WI38 (cell line): ENCODE measurements at regions not wholly inside any gene's neighbourhood (a gene's known extent, or its start where the extent isn't known, plus 50 kb on each side); places are given as distances from the start of the nearest gene placed in this dataset.

Experiments used
- H3K4me3 ChIP-seq: 2 replicates; pipeline ENCODE4 v1.5.1; 2011; ENCODE audit warnings: low read depth, mild to moderate bottlenecking, control low read depth, low read length
- TF ChIP-seq, protein P1 (sequence below): IDR thresholded peaks from 2 replicates; pipeline ENCODE4 v1.5.1; 2012; ENCODE audit warnings: low read depth, mild to moderate bottlenecking, control low read depth, low read length

DNA sequence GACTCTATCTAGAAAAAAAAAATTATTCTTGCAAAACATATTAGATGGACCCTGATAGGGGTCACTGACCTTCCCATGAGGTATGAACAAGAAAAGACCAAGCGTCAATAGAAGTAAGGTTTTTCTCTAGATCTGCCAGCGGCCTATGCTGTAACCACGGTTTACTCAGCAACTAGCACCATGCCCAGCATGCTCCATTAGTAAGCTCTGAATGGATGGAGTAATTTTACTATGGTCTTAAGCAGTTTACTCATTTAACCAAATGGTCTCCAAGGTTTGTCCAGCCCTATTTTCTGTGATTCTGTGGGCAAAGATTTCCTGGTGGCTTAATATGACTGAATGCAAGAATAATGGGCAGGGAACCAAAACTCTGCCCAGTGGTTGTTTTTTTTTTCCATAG is 113.9 kb downstream of the ADSS2 start:
- TF ChIP-seq, protein P1, sequence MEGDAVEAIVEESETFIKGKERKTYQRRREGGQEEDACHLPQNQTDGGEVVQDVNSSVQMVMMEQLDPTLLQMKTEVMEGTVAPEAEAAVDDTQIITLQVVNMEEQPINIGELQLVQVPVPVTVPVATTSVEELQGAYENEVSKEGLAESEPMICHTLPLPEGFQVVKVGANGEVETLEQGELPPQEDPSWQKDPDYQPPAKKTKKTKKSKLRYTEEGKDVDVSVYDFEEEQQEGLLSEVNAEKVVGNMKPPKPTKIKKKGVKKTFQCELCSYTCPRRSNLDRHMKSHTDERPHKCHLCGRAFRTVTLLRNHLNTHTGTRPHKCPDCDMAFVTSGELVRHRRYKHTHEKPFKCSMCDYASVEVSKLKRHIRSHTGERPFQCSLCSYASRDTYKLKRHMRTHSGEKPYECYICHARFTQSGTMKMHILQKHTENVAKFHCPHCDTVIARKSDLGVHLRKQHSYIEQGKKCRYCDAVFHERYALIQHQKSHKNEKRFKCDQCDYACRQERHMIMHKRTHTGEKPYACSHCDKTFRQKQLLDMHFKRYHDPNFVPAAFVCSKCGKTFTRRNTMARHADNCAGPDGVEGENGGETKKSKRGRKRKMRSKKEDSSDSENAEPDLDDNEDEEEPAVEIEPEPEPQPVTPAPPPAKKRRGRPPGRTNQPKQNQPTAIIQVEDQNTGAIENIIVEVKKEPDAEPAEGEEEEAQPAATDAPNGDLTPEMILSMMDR: no peak
- H3K4me3 ChIP-seq: no peak overlapping the region

DNA sequence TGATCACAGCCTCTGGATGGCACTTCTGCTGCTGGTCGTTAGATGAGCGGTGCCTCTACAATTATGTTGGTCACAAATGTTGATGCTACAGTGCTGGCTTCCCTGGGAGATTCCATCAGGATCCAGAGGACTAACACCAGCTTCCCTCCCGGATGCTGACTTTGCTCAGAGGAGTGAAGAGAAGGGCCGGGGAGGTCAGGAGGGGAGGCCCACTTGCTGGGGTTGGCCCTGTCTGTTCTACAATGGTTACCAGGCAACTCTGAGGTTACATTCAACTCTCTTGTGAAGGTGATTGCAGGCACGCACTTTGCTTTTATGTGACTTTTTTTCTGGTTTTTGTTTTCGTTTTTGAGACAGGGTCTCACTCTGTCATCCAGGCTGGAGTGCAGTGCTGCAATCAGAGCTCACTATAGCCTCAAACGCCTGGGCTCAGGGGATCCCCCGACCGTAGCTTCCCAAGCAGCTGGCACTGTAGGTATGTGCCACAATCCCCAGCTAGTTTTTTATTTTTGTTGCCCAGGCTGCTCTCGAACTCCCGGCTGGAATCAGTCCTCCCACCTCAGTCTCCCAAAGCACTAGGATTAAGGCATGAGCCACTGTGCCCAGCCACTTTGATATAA is 112.5 kb downstream of the ADSS2 start:
- H3K4me3 ChIP-seq: no peak overlapping the region
- TF ChIP-seq, protein P1: no peak

DNA sequence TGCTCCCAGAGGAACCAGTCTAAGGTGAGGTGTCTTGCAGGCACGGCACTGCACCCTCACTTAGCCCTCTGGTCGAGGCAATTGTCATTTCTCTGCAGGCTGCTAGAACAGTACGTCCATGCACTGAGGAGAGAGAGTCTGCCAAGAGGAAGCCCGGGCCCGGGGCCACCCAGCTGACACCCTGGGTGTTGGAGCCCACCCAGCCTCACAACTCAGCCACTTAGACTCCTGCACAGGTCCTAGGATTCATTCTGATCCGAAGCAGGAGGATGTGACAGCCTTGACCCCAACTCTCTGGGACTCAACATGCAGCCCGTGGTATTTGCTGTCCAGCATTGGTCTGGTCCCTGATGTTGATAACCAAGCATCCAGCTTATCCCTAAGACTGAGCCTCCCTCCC is 111.9 kb downstream of the ADSS2 start:
- TF ChIP-seq, protein P1: no peak
- no peak overlapping the region for H3K4me3 ChIP-seq

DNA sequence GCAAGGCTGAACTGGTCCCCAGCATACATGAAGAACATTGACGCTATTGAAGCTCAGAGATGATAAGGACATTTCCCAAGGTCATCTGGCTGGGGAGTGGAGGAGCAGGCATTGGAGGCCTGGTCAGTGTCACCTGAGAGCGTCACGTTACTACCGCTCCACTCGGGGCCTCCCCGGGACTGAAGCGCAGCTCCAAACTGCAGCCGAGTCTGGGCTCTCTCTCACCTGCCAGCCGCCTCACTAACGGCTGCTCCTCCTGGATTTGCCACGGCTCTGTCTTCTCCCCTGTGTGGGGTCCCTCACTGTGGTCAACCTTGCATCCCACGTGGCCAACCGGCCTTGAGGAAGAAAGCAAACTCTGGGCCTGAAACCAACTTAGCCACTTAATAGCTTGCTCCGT is 111.3 kb downstream of the ADSS2 start:
- no peak overlapping the region for H3K4me3 ChIP-seq
- TF ChIP-seq, protein P1: no peak

DNA sequence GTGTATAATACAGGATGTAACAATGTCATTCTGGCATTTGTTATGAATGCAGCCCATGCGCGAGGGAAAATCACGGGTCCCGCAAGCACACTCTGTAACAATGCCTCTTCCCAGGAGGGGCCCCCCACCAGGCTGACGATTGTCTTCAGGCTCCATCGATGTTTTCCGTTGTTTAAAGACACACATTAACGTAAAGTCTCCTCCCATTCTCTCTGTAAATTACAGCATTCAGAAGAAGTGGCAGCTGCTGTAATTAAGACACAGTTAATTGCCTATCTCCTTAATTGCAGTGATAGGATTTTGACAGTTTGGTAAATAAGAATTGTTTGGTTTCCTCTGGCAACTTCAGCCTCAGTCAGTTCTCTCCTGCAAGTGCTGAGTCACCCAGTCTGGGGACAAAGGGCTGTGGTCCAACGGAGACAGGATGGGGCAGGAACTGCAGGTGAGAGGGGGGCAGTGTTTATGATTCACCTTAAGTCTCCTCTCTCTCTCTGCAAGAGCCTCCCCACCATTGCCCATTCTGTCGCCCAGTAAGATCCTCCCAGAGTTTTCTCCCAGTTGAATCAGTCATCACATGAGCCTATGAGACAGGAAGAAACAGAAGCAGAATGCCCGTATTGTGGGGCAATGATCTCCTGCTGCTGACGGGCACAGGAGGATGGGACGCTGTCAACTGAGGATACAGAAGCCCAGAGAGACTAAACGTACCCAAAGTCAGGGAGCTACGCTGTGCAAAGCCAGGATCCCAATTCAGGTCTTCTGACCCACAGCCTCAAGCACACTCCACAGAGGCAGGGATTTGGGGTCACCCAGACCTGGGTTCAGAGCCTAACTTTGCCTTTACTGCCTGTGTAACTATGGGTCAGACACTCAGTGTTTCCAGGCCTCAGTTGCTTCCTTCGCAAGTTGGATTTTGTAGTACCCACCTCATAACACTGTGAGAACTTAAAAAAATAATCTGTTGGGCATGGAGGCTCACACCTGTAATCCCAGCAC is 110.0 kb downstream of the ADSS2 start:
- TF ChIP-seq, protein P1: no peak
- no peak overlapping the region for H3K4me3 ChIP-seq

DNA sequence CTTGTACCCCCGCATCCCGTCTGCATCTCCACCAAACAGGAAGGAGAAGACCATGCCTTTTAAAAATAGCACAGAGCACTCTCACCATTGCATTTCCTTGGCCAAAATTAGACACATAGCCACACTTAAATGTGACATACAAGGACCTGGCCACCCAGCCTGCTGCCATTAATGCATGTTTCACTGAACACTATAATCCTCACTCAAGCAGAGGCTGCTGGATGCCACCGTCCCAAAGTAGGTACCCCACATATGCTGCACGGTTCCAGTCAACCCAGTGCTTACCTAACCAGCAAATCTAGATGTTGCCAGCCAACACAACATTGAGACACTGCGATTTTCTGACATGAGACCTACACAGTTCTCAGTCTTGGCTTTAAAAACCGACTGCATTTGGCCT is 107.7 kb downstream of the ADSS2 start:
- no peak overlapping the region for H3K4me3 ChIP-seq
- TF ChIP-seq, protein P1: no peak
